GM21390 (cell line): ENCODE measurements at regions not wholly inside any gene's neighbourhood (a gene's known extent, or its start where the extent isn't known, plus 50 kb on each side); places are given as distances from the start of the nearest gene placed in this dataset.
"Not testable (repeated sequence)": the region's sequence is repeated elsewhere in the genome, so short reads cannot be mapped to it uniquely, and the experiment has no call there.

Experiments
- ATAC-seq: cut with Tn5 transposase; IDR thresholded peaks from one replicate; pipeline ENCODE4 v1.9.1; 2021; ENCODE audit not compliant: unreplicated experiment

- ATAC-seq: peak; percentile 60
Measured at GRCh38 chr7:81887098-81888090, 117.5 kb upstream of the HGF start.

- ATAC-seq: no peak
Measured at GRCh38 chr7:81886211-81886764, 116.4 kb upstream of the HGF start.

GRCh38 chr7:81884817-81885216 is 115.0 kb upstream of the HGF start:
- ATAC-seq: no peak

GRCh38 chr7:81883801-81884393 is 114.0 kb upstream of the HGF start:
- no peak for ATAC-seq

GRCh38 chr7:81882086-81882485 is 112.2 kb upstream of the HGF start:
- ATAC-seq: no peak

GRCh38 chr7:81877890-81878289 is 108.0 kb upstream of the HGF start:
- ATAC-seq: no peak

GRCh38 chr7:81873559-81873958 is 103.7 kb upstream of the HGF start:
- ATAC-seq: peak; percentile 60

- no peak for ATAC-seq
Measured at GRCh38 chr7:81871606-81872265, 101.9 kb upstream of the HGF start.

GRCh38 chr7:81870608-81871007 is 100.8 kb upstream of the HGF start:
- no peak for ATAC-seq

- ATAC-seq: no peak
Measured at GRCh38 chr7:81869670-81870069, 99.8 kb upstream of the HGF start.

GRCh38 chr7:81865754-81866153 is 95.9 kb upstream of the HGF start:
- ATAC-seq: no peak

- ATAC-seq: no peak
Measured at GRCh38 chr7:81859433-81859832, 89.6 kb upstream of the HGF start.

GRCh38 chr7:81858820-81859219 is 89.0 kb upstream of the HGF start:
- ATAC-seq: not testable (repeated sequence)

- no peak for ATAC-seq
Measured at GRCh38 chr7:81857385-81857784, 87.5 kb upstream of the HGF start.

GRCh38 chr7:81854518-81854917 is 84.7 kb upstream of the HGF start:
- no peak for ATAC-seq

- no peak for ATAC-seq
Measured at GRCh38 chr7:81852701-81853100, 82.9 kb upstream of the HGF start.

GRCh38 chr7:81851413-81851812 is 81.6 kb upstream of the HGF start:
- no peak for ATAC-seq

- ATAC-seq: peak; percentile 79
Measured at GRCh38 chr7:81846398-81846797, 76.6 kb upstream of the HGF start.

- ATAC-seq: peak; percentile 83
Measured at GRCh38 chr7:81845744-81846241, 75.9 kb upstream of the HGF start.

GRCh38 chr7:81843657-81844056 is 73.8 kb upstream of the HGF start:
- ATAC-seq: not testable (repeated sequence)

- no peak for ATAC-seq
Measured at GRCh38 chr7:81842361-81842760, 72.5 kb upstream of the HGF start.
